ENCODE measurements at regions not wholly inside any gene's neighbourhood (a gene's known extent, or its start where the extent isn't known, plus 50 kb on each side); places are given as distances from the start of the nearest gene placed in this dataset.
"Not testable (repeated sequence)": the region's sequence is repeated elsewhere in the genome, so short reads cannot be mapped to it uniquely, and the experiment has no call there.

DNA sequence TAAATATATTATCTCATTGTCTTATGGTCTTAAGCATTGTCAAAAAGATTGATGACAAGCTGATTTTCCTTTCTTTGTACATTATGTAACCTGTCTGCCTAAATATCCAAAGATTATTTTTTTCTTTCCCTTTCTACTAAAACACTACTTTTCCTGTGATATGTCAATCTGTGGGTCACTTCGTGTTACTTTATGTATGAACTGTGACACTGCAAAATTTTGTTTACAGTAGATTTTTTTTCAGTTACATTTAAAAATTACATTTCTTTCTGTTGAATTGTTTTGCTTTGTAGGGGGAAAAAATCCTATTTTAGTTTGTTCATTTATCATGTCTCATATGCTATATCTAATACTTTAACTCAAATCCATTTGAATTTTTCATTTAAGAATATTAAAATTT, 392.3 kb upstream of the ATXN7L3B start:
- DNase-seq (ENCODE audit: low spot score), result no peak

GRCh38 chr12:74148849-74149248, 388.8 kb upstream of the ATXN7L3B start:
- no peak for DNase-seq (ENCODE audit: low spot score)

DNA sequence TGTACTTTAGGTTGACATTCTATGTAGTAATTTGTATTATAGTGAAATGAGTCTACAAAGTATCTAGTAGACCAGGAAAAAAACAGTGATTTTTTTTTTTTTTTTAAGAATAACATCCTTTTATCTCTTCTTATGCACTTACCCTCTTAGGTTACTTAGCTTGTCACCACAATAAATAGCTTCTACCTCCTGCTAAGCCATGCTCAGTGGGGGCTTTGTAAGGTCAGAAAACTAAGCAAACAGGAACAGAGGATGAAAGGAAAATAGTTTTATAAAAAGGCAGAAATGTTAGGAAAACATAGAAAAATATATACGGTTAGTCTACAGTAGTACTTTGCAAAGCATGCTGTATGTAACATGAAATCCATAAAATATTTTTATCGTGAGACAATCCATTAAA, 385.3 kb upstream of the ATXN7L3B start:
- no peak for DNase-seq (ENCODE audit: low spot score)

DNA sequence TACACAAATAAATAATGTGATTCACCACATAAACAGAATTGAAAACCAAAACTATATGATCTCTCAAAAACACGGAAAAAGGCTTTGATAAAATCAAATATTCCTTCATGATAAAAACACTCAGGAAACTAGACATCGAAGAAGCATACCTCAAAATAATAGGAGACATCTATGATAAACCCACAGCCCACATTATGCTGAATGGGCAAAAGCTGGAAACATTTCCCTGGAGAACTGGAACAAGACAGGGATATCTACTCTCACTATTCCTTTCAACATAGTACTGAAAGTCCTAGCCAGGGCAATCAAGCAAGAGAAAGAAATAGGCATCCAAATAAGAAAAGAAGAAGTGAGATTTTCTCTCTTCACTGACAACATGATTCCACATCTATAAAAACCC, 371.5 kb upstream of the ATXN7L3B start:
- DNase-seq (ENCODE audit: low spot score), result no peak

- DNase-seq (ENCODE audit: low spot score), result no peak
Observed at GRCh38 chr12:74169607-74170006, 368.0 kb upstream of the ATXN7L3B start.

GRCh38 chr12:74170645-74171477, 366.8 kb upstream of the ATXN7L3B start:
- DNase-seq (ENCODE audit: low spot score), result no peak

- no peak for DNase-seq (ENCODE audit: low spot score)
Observed at GRCh38 chr12:74171478-74171909, 366.1 kb upstream of the ATXN7L3B start.

DNA sequence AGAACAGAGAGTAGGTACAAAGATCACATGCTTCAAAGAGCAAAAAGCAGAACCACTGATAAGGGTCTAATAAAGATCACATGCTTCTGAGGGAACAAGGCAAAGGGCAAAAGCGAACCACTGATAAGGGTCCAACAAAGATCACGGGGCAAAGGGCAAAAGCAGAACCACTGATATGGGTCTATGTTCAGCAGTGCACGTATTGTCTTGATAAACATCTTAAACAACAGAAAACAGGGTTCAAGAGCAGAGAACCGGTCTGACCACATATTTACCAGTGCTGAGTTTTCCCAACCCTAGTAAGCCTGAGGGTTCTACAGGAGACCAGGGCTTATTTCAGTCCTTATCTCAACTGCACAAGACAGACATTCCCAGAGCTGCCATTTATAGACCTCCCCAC, 362.7 kb upstream of the ATXN7L3B start:
- DNase-seq (ENCODE audit: low spot score), result not testable (repeated sequence)

GRCh38 chr12:74185360-74185759, 352.3 kb upstream of the ATXN7L3B start:
- DNase-seq (ENCODE audit: low spot score), result no peak

GRCh38 chr12:74193191-74193590, 344.4 kb upstream of the ATXN7L3B start:
- DNase-seq (ENCODE audit: low spot score), result no peak

GRCh38 chr12:74204236-74204635, 333.4 kb upstream of the ATXN7L3B start:
- no peak for DNase-seq (ENCODE audit: low spot score)

DNA sequence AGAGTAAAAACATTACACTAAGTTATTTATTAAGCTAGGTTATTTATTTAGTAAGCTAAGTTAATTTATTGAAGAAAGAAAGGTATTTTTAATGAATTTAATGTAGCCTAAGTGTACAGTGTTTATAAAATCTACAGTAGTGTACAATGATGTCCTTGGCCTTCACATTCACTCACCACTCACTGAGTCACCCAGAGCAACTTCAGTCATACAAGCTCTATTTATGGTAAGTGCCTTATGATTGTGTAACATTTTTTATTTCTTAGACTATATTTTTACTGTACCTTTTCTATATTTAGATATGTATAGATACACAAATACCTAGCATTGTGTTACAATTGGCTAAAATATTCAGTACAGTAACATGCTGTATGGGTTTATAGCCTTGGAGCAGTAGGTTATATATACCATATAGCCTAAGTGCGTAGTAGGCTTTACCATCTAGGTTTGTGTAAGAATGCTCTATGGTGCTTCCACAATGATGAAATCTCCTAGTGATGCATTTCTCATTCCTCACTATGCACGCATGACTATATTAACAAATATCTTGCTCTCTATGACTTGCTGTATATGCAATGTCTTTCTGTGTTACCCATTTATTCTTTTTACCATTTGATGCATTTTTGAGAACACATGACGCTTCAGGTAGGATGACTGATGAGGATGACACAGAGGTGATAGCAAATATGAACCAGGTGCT, 309.6 kb upstream of the ATXN7L3B start:
- no peak for DNase-seq (ENCODE audit: low spot score)

GRCh38 chr12:74229671-74230070, 308.0 kb upstream of the ATXN7L3B start:
- DNase-seq (ENCODE audit: low spot score), result no peak

GRCh38 chr12:74235342-74235741, 302.3 kb upstream of the ATXN7L3B start:
- DNase-seq (ENCODE audit: low spot score), result no peak

DNA sequence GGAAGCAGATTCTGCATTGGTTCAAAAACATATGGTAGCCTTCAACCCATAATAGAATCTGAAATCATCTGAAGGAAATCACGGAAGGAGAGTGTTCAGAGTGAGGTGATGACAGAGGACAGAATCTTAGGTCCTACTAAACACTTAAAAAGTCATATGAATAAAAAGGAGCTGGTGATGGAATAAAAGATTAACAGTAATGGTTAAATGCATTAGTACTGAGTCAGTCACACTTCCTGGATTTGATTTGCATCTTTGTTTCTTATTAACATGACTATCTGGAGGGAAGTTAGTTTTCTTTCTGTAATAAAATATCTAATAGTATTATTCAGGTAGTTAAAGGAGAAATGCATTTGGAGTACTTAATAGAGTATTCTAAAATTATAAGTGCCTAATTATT, 296.3 kb upstream of the ATXN7L3B start:
- no peak for DNase-seq (ENCODE audit: low spot score)

DNA sequence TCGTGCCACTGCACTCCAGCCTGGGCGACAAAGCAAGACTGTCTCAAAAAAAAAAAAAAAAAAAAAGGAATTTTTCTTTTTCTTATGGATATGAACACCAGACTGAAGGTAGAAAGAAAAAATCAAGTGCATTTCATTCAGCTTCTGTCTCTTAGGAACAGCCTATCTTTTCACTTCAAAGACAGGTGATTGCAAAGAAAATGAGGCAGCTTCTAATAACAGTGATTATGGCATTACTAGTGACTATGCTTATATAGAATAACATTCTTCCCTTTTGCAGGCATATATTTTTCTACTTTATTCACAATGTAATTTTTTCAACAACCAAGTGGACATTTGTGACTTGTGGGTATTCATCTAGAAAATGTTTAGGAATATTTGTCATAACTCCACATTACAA, 295.5 kb upstream of the ATXN7L3B start:
- DNase-seq (ENCODE audit: low spot score), result no peak

- DNase-seq (ENCODE audit: low spot score), result no peak
Observed at GRCh38 chr12:74245458-74245857, 292.2 kb upstream of the ATXN7L3B start.

DNA sequence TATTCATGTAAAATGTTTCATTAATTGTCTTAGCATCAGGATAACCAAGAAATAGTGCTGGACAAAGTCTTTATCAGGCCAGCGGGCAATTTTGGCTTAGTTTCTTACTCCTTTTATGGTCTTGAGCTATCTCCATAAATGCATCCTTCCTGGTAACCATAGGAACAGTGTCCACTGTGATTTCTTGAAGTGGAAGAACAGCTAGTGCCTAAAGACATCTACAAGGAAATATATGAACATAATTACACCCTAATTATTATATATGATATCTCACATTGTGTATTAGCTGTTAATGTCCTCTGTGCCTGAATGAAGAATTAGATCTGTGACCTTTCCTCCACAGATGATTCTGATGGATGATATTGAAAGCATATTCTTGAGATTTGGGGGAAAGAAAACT, 286.7 kb upstream of the ATXN7L3B start:
- DNase-seq (ENCODE audit: low spot score), result no peak

DNA sequence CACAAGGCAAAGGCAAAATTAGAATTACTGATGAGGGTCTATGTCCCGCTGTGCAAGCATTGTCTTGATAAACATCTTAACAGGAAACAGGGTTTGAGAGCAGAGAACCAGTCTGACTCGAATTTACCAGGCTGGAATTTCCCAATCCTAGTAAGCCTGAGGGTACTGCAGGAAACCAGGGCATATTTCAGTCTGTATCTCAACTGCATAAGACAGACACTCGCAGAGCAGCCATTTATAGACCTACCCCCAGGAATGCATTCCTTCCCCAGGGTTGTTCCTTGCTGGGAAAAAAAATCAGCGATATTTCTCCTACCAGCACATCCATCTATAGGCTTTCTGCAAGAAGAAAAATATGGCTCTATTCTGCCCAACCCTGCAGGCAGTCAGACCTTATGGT, 283.8 kb upstream of the ATXN7L3B start:
- not testable (repeated sequence) for DNase-seq (ENCODE audit: low spot score)

DNA sequence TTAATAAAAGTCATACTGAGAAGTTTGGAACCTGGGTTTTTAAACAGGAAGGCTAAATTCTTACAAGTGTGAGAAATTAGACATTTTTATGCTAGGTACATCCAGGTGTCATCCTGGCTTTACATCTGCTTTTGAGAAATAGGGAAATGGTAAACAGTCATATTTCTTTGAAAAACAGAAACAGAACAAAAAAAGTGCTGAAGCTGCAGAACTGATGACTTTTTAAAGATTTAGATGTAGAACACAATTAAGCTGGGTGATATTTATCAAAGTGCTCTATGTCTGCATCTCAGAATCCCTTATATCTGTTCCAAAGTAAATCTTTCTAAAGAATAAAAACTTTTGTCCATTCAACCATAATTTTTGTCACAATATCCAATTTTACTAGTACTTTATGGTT, 282.9 kb upstream of the ATXN7L3B start:
- DNase-seq (ENCODE audit: low spot score), result no peak

DNA sequence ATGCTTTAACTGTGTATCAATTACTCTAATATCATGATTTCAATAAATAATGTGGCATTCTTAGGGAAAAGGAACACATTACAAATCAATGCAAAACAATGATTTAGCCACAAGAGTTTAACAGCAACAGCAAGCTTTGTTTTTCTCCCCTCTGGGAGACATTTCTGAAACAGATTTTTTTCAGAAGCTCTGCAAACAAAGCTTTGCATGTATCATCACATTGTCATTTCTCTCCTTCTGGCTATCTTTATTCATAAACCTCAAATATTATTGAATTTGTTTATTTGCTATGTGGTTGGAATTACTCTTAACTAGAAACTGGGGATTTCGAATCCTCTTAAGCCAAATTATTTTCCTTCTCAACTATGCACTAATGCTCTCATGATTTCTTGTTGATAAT, 278.4 kb upstream of the ATXN7L3B start:
- no peak for DNase-seq (ENCODE audit: low spot score)

- DNase-seq (ENCODE audit: low spot score), result no peak
Observed at GRCh38 chr12:74264692-74265091, 272.9 kb upstream of the ATXN7L3B start.

DNA sequence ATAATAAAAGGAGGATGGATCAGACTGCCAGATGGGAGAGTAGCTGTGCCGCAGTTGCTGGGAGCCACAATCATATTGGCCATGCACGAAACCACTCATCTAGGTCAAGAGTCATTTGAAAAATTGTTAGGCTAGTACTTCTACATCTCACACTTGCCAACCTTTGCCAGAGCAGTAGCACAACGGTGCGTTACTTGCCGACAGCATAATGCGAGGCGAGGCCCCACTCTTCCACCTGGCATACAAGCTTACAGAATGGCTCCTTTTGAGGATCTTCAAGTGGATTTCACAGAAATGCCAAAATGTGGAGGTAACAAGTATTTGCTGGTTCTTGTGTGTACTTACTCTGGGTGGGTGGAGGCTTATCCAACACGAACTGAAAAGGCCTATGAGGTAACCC, 268.3 kb upstream of the ATXN7L3B start:
- DNase-seq (ENCODE audit: low spot score), result not testable (repeated sequence)
